ENCODE measurements at regions not wholly inside any gene's neighbourhood (a gene's known extent, or its start where the extent isn't known, plus 50 kb on each side); places are given as distances from the start of the nearest gene placed in this dataset.

- DNase-seq (ENCODE audit: low spot score) (no peak), ATAC-seq (ENCODE audit: low FRiP score) (peak; percentile 50)
- TF ChIP-seq CTCF (IDR thresholded peaks at IDR 0.05): no peak
Observed at GRCh38 chr3:24829629-24830229, 335.1 kb upstream of the THRB start.

- TF ChIP-seq CTCF (IDR thresholded peaks at IDR 0.05): no peak
- DNase-seq (ENCODE audit: low spot score) (no peak), ATAC-seq (ENCODE audit: low FRiP score) (peak; percentile 45)
Observed at GRCh38 chr3:24830230-24831152, 335.8 kb upstream of the THRB start.

- TF ChIP-seq CTCF (IDR thresholded peaks at IDR 0.05): no peak
- ATAC-seq (ENCODE audit: low FRiP score) (no peak), DNase-seq (ENCODE audit: low spot score) (no peak)
Observed at GRCh38 chr3:24831221-24831620, 336.6 kb upstream of the THRB start.

- TF ChIP-seq CTCF (IDR thresholded peaks at IDR 0.05): no peak
- DNase-seq (ENCODE audit: low spot score): no peak
- no peak for ATAC-seq (ENCODE audit: low FRiP score)
Observed at GRCh38 chr3:24832891-24833290, 338.2 kb upstream of the THRB start.

- ATAC-seq (ENCODE audit: low FRiP score): no peak
- TF ChIP-seq CTCF (IDR thresholded peaks at IDR 0.05): no peak
- DNase-seq (ENCODE audit: low spot score): no peak
Observed at GRCh38 chr3:24834442-24834841, 339.8 kb upstream of the THRB start.

GRCh38 chr3:24835510-24835909 lies 340.9 kb upstream of the THRB start:
- ATAC-seq (ENCODE audit: low FRiP score): no peak
- no peak for TF ChIP-seq CTCF (IDR thresholded peaks at IDR 0.05)
- no peak for DNase-seq (ENCODE audit: low spot score)

- no peak for TF ChIP-seq CTCF (IDR thresholded peaks at IDR 0.05)
- ATAC-seq (ENCODE audit: low FRiP score) (no peak), DNase-seq (ENCODE audit: low spot score) (no peak)
Observed at GRCh38 chr3:24837601-24838000, 343.0 kb upstream of the THRB start.

Measured in omental fat pad (tissue), 3 donors.